HG03025 (cell line): ENCODE measurements at regions not wholly inside any gene's neighbourhood (a gene's known extent, or its start where the extent isn't known, plus 50 kb on each side); places are given as distances from the start of the nearest gene placed in this dataset.
A peak's percentile ranks its signal among the peaks of the same experiment; 100 is the strongest.
"Not testable (repeated sequence)": the region's sequence is repeated elsewhere in the genome, so short reads cannot be mapped to it uniquely, and the experiment has no call there.

Experiments
- ATAC-seq: cut with Tn5 transposase; IDR thresholded peaks from one replicate; pipeline ENCODE4 v1.9.1; 2021; ENCODE audit warnings: mild to moderate bottlenecking, moderate library complexity; ENCODE audit not compliant: unreplicated experiment, low FRiP score

DNA sequence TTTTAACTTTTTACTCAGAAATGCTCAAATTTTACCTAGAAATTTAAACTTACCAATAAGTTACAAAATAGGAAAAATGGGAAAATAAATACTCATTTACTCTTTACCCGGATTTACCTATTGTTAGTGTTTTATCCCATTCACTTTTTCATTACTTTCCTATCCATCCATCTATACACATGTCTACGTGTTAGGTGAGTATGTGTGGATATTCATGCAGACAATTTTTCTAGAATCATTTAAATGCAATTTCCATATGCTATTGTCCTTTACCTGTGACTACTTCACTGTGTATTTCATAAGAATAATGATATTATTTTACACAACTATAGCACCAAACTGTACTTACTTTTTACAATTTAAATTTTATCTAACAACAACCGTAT, 896.6 kb upstream of the INTU start:
- no peak for ATAC-seq

DNA sequence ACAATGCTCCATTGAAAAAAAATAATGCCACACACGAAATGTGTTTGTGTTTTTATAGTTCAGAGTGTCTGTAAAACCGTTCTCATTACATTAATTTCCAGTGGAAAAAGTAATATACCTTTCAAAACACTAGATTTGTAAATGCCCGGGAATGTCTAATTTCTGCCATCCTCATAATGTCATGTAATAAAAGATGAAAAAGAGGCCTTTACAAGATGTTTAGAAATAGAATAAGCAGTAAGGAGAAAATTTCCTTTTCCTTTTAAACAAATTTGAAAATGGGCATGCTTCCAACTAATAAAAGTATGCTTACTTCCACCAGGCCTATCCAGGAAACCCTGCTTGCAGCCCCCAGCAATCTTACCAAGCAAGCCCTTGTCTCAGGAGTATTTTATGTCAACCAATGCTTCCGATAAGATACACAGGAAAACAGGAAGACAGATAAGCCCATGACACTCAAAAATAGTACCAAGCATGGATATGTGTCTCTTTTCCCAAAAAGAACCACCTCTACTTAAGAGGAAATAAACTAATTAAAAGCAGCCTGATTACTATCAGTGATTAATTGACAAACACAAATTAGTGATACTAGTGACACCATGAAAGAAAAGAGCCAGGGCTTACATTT, 894.7 kb upstream of the INTU start:
- no peak for ATAC-seq

DNA sequence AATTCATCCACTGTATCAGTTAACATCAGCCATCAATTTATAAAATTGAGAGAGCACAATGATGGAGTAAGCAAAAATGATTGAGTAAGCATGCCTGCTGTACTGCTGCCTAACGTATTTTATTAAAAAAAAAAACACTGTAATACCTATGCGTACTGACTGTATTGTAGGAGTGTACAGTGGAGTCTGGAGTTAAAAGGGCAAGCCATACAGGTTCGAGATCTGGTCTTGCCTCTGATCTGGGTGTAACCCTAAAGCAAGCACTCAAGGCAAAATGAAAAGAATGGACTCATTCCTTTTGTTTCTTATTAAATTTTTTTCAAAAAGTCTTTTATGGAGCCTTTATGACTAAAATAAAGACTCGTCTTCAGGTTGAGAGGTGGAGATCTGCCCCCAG, 894.2 kb upstream of the INTU start:
- no peak for ATAC-seq

DNA sequence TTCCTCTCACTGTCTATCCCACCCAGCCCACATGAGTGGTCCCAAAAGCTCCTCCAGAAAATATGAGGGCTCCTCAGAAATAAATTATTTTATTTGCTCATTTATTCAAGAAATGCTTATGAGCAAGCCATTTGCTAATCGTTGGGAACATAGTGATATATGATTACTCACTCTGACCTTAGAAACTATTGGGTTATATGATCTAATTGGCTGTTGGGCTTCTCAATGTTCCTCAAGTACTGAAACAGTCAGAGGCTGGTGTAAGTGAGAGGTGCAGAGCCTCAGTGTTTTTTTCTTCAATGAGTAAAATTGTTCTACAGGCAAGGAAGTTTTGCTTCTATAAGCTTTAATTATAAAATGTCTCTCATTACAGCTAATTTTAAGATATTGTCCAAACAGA, 893.8 kb upstream of the INTU start:
- no peak for ATAC-seq

DNA sequence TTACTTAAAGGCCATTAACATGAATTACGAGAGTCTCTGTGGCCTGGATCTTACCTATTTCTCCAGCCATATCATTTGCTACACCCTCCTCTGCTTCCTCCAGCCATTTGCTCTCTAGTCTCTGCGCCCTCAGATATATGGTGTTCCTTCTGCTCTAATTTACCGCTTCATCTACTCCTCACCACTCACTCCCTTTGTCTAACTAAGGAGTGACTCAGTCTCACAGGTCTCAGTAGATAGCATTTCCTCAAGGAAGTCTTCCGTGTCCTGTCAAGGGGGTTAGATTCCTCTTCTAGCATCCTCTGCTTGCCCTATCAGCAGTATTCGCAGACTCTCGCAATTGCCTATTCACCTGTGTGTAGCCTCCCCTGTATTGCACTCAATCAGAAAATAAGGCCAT, 892.1 kb upstream of the INTU start:
- ATAC-seq, result no peak

DNA sequence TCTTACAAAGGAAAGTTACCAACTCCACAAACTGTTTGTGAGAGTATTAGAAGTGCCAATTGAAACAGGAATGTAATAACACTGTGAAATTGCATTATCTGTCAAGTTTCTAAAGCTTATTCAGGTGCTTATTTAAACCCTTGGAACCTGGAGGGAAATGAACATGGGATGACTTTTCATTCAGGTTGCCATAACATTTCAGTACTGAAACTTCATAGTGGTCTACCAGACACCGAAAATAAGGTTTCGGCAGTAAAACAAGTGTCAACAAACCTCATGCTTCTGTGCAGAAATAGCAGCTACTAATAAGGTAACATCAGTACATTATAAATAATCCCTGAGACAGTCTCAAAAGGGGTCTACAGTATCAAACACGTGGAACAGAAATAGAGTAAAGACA, 890.7 kb upstream of the INTU start:
- peak; percentile 85 for ATAC-seq

DNA sequence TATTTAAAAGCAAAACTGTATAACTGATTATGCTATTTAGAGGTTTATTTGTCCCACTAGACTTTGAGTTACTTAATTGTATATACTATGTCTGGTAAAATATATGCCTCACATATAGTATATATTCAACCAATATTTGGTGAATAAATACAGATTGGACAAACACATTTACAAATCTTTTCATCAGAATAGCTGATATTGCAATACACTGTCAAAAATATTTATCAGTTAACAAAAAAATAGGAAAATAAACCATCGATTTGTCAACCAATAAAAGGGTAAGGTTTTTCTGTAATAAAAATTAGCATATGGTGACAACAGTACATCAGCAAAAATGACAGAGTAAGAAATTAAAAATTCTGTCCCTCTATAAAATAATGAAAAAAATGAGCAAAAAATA, 889.9 kb upstream of the INTU start:
- ATAC-seq, result no peak

DNA sequence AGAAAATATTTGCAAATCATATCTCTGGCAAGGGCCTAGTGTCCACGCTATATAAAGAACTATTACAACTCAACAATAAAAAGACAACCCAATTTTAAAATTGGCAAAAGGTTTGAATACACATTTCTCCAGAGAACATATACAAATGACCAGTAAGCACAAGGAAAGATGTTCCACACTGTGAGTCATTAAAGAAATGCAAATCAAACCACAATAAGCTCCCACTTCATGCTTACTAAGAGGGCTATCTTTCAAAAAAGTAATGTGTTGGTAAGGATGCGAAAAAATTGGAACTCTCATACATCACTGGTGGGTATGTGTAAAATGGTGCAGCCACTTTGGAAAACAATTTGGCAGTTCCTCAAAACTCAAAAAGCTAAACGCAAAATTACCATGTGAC, 884.0 kb upstream of the INTU start:
- ATAC-seq, result no peak

DNA sequence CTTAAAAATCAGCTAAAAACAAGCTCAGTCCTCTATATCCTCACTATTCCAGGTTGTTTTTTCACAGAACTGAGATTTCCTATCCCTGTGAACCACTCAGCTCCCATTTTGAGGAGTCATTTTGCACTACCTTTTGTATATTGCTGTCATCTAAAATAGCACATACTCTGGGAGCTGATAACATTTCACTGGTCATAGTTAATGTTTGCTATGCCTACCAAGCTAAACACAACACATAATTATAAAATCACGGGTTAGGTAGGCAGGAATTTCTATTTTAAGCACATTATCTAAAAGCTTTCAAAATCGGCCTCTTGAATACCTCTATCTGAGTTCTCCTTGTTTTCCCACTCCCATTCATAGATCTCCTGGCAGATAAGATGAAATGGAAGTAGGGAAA, 882.0 kb upstream of the INTU start:
- no peak for ATAC-seq

DNA sequence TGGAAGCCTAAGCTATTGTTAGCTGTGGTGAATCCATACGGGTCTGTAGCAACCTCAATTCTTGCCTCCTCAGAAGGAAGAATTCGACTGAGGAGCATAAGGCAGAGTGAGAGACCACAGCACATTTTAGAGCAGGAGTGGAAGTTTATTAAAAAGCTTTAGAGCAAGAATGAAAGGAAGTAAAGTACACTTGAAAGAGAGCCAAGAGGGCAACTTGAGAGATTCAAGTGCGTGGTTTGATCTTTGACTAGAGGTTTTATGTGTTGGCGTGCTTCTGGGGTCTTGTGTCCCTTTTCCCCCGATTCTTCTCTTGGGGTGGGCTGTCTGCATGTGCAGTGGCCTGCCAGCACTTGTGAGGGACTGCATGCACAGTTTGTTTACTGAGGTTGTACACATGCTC, 880.6 kb upstream of the INTU start:
- ATAC-seq, result no peak

DNA sequence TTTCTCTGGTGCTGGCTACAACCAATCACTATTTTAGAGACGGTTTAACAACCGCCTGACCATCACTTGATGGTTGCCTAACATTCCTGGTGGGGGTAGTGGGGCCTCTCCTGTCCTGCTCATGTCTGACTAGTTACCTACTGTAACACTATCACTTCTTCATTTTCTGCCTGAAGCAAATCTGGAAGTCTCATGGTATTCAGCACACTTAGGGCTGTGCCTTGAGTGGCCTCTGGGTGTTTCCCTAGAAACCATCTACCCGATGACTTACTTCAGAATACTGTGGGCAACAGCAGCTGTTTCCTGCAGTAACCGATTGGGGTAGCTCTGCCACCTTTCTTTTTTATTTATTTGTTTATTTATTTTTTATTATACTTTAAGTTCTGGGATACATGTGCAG, 880.1 kb upstream of the INTU start:
- no peak for ATAC-seq

DNA sequence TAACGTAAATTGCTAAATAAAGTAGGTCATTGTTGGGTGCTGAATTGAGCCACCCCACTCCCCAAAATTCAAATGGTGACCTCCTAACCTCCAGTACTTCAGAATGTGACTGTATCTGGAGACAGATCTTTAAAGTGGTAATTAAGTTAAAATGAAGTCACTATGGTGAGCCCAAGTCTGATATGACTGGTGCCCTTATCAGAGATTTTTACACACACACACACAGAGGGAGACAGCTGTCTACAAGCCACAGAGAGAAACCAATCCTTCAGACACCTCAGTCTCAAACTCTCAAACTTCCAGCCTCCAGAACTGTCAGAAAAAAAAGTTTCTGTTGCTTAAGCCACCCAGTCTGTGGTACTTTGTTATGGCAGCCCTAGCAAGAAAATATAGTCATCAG, 879.2 kb upstream of the INTU start:
- ATAC-seq, result no peak

DNA sequence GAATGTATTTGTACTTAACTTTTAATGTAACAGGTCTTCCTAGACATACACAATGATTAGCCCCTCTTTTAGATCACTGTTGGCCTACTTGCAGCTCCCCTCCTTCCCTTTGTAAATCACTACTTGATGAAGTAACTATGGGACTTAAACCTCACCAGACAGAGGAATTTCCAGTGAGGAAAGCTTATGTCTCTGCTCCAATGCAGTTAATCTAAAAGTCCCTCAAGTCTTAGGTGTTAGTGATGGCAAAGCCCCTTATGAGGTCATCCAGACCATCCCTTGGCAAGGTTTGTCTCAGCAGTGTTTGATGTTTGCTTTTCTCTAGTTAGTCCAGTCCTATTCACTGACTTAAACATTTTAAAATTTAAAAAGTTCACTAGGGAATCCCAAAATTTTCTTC, 877.3 kb upstream of the INTU start:
- no peak for ATAC-seq

DNA sequence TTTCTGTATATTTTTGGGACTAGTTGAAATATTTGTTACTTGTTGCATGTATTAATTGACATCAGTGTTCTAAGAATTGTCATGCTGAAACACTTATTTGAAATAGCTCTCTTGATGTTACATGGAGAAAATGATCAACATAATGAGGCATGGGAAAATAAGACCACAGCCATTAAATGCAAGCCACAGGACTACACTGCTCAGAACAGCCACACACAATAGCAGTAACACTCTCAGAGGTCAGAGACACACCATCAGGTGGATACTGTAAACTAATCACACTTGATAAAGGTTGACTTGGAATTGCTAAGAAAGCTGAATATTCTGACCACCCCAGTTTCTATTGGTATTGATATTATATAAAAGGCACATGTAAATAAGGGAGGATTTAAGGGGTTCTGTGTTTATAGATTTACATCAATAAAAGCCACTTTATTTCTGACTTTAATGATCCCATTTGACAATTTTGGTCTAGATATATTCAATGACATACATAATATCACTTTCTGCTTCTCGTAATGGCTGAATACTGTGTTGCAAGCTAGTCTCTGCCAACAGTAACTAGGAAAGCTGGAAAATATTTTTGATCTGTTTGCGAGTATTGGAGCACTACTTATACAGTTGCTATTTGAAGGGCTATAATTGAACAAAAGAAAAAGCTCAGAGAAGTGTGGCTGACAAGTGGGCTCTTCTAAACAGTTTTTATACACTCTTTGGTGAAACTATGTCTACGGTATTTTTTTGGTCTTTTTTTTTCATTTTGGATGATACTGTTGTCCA, 876.5 kb upstream of the INTU start:
- no peak for ATAC-seq

DNA sequence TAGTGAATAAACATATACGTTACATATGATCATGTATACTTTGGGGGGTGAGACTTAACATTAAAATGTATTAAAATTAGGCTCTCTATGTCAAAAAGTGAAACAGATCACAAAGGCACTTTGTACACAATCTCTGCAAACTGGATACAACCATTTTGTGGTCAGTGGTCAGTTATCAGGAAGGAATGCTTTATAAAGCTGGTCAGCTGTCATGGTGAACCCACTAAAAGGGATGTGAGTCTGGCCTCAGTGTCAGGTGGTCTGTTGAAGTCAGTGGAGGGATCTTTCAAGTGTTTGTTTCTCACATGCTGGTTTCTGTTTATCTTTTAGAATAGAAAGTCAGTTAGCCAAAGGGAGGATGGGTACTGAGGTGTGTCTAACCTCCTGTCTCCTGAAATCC, 875.5 kb upstream of the INTU start:
- no peak for ATAC-seq

DNA sequence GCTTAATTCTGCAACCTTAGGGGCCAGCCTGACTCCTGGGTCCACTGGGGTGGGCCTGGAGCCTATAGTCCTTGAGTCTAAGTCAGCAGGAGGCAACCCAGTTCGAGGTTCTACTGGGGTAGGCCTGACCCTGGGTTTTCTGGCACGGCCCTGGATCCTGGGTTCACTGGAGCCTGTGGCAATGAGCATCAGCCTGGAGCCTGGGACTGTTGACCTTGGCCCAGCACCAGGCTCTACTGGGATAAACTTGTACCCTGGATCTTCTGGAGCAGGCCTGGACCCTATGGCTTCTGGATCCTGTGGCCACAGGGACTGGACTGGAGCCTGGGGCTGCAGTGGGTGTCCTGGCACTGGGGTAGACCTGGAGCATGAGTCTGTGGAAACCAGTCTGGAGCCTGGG, 874.3 kb upstream of the INTU start:
- no peak for ATAC-seq

DNA sequence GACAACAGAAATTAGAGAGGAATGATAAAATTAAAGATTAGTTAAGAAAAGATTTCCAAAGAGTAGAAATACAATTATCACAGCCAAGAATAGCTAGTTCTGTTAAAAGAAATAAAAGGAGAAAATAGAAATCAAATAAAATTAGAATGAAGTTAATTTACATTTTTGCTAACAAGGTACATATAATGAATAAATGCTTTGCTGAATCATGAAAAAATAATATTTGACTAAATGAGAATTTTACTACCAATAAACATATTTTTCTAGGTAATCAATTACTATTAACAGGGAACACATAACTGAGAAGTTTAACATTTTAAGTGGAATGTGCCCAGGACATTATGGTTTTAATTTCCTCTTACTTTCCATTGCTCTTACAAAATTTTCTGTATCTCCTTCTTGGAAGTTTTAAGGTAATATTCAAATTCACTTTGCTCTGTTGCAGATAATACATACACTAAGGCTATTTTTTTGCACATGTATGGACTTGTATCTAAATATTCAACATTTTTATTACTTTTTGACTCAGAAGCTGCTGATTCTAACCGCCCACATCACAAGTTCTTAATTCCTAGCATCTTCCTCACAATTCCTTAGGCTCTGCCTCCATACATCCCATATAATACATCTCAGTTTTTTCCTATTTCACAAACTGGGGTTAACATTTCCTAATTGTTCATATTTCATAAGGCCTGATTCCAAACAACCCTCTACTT, 870.7 kb upstream of the INTU start:
- no peak for ATAC-seq

DNA sequence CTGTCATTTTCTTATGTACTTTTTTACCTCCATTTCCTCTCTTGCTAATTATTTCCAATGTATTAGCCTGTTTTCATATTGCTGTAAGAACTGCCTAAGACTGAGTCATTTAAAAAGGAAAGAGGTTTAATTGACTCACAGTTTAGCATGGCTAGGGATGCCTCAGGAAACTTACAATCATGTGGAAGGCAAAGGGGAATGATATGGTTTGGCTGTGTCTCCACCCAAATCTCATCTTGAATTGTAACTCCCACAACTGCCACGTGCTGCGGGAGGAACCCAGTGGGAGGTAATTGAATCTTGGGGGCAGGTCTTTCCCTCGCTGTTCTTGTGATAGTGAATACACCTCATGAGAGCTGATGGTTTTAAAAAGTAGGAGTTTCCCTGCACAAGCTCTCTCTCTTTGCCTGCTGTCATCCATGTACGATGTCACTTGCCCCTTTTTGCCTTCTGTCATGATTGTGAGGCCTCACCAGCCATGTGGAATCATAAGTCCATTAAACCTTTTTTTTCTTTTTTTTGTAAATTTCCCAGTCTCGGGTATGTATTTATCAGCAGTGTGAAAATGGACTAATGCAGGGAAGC, 870.0 kb upstream of the INTU start:
- ATAC-seq, result no peak

DNA sequence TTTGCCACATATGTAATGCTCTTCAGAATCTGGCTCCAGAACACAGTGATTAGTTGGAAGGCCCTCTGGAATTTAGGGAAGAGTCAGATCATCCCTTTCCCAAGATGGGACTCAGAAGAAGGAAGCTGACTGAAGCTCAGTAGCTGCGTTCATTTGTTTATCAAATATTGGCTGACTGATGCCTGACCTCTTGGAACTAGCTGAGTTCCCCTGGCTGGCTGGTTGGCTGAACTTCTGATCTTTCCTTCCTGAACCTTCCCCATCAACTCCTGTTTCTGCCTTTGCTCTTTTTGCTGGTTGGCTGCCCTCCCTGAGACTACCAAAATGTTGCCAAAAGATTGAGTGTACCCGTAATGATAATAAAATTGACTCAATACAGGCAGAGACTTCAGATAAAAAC, 866.5 kb upstream of the INTU start:
- no peak for ATAC-seq

DNA sequence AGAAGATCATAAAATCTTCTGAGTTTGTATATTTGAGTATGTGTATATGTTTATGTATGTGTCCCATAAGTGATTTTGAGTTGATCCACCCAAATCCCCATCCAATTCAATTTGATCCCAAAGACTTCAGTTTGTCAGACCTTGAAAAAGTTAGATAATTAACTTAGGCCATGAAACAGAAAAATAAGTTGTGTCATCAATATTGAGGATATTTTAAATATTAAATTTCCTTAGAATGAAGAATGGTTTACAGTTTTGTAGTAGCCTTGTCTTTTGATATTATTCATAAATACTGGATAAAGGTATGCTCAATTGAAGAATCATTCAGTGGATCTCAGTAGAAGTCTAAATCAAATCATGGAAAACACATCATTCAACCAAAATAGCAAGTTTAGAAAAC, 864.4 kb upstream of the INTU start:
- no peak for ATAC-seq

DNA sequence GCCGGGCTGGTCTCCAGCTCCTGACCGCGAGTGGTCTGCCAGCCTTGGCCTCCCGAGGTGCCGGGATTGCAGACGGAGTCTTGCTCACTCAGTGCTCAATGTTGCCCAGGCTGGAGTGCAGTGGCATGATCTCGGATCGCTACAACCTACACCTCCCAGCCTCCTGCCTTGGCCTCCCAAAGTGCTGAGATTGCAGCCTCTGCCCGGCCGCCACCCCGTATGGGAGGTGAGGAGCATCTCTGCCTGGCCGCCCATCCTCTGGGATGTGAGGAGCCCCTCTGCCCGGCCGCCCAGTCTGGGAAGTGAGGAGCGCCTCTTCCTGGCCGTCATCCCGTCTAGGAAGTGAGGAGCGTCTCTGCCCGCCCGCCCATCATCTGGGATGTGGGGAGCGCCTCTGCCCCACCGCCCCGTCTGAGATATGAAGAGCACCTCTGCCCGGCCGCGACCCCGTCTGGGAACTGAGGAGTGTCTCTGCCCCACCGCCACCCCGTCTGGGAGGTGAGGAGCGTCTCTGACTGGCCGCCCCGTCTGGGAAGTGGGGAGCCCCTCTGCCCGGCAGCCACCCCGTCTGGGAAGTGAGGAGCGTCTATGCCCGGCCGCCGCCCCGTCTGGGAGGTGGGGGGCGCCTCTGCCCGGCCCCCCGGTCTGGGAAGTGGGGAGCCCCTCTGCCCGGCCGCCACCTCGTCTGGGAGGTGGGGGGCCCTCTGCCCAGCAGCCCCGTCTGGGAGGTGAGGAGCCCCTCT, 861.8 kb upstream of the INTU start:
- ATAC-seq, result not testable (repeated sequence)
